Hepatocyte (in vitro differentiated cells): ENCODE measurements at regions not wholly inside any gene's neighbourhood (a gene's known extent, or its start where the extent isn't known, plus 50 kb on each side); places are given as distances from the start of the nearest gene placed in this dataset.

Experiments used
- CTCF ChIP-seq: fragments of 200-600 bp; sonication (generic); IDR thresholded peaks from 2 replicates; pipeline ENCODE4 v1.5.1; 2016; ENCODE audit warnings: antibody characterized with exemption, mild to moderate bottlenecking; ENCODE audit not compliant: poor library complexity
- EZH2 ChIP-seq: fragments of 200-600 bp; sonication (generic); IDR thresholded peaks from 2 replicates; pipeline ENCODE4 v1.6.1; 2016; ENCODE audit warnings: antibody characterized with exemption, mild to moderate bottlenecking, borderline replicate concordance
- EZH2phosphoT487 ChIP-seq: fragments of 200-600 bp; sonication (generic); IDR thresholded peaks from one replicate; pipeline ENCODE4 v1.6.1; 2018; ENCODE audit warnings: antibody characterized with exemption, mild to moderate bottlenecking, low read depth, moderate library complexity; ENCODE audit not compliant: unreplicated experiment, severe bottlenecking

GRCh38 chr3:29195056-29195455 is 85.8 kb upstream of the RBMS3 start:
- no peak for TF ChIP-seq CTCF
- TF ChIP-seq EZH2: no peak
- no peak for TF ChIP-seq EZH2phosphoT487
